HTR-8/SVneo (cell line): ENCODE measurements at regions not wholly inside any gene's neighbourhood (a gene's known extent, or its start where the extent isn't known, plus 50 kb on each side); places are given as distances from the start of the nearest gene placed in this dataset.
"Not testable (repeated sequence)": the region's sequence is repeated elsewhere in the genome, so short reads cannot be mapped to it uniquely, and the experiment has no call there.

Experiments
- DNase-seq: peaks from one replicate; pipeline ENCODE4 v3.0.0; 2011; ENCODE audit warnings: low spot score, mixed read lengths; ENCODE audit not compliant: insufficient read length
- FAIRE-seq: peaks from 2 replicates; lab custom pipeline; 2011; peaks lifted over from hg19 to GRCh38; lab: Jason Lieb, UNC

GRCh38 chr12:112697441-112697840, 94.1 kb upstream of the RPH3A start:
- DNase-seq, FAIRE-seq: not testable (repeated sequence)

- no peak for DNase-seq
- no peak for FAIRE-seq
Observed at GRCh38 chr12:112705037-112705632, 86.4 kb upstream of the RPH3A start.

- FAIRE-seq, result no peak
- DNase-seq, result no peak
Observed at GRCh38 chr12:112710414-112710813, 81.1 kb upstream of the RPH3A start.

- no peak for FAIRE-seq
- no peak for DNase-seq
Observed at GRCh38 chr12:112711026-112711425, 80.5 kb upstream of the RPH3A start.

- FAIRE-seq (no peak), DNase-seq (no peak)
Observed at GRCh38 chr12:112711507-112711906, 80.0 kb upstream of the RPH3A start.

GRCh38 chr12:112712751-112713150, 78.8 kb upstream of the RPH3A start:
- FAIRE-seq, DNase-seq: not testable (repeated sequence)

GRCh38 chr12:112713471-112713870, 78.1 kb upstream of the RPH3A start:
- no peak for DNase-seq

GRCh38 chr12:112714166-112714710, 77.3 kb upstream of the RPH3A start:
- DNase-seq (no peak), FAIRE-seq (no peak)

More at GRCh38 chr12:112713471-112713870, 78.1 kb upstream of the RPH3A start:
- FAIRE-seq, result no peak

GRCh38 chr12:112716099-112717093, 75.2 kb upstream of the RPH3A start:
- FAIRE-seq (peak; percentile 54), DNase-seq (peak; percentile 3)

GRCh38 chr12:112728864-112729263, 62.7 kb upstream of the RPH3A start:
- DNase-seq, result no peak
- FAIRE-seq, result no peak

GRCh38 chr12:112734859-112735695, 56.5 kb upstream of the RPH3A start:
- no peak for FAIRE-seq

GRCh38 chr12:112738531-112738930, 53.0 kb upstream of the RPH3A start:
- no peak for DNase-seq
- no peak for FAIRE-seq

More at GRCh38 chr12:112734859-112735695, 56.5 kb upstream of the RPH3A start:
- DNase-seq, result no peak

- FAIRE-seq, result no peak
- no peak for DNase-seq
Observed at GRCh38 chr12:112740387-112740934, 51.1 kb upstream of the RPH3A start.

GRCh38 chr12:112741106-112741505, 50.4 kb upstream of the RPH3A start:
- DNase-seq, result no peak
- no peak for FAIRE-seq
